Lung (tissue), 11 donors: ENCODE measurements at regions not wholly inside any gene's neighbourhood (a gene's known extent, or its start where the extent isn't known, plus 50 kb on each side); places are given as distances from the start of the nearest gene placed in this dataset.

Experiments used
- ATAC-seq: fragments of 200-7000 bp; cut with Tn5 transposase; one replicate; pipeline ENCODE4 v1.9.1; 2020; ENCODE audit warnings: moderate number of reproducible peaks; ENCODE audit not compliant: insufficient read depth, low FRiP score
- DNase-seq, 3 donors: peaks; one replicate each; pipeline ENCODE4 v3.0.0-alpha.2; 2013 to 2017
- H3K27ac ChIP-seq, 2 donors: one replicate each; pipeline ENCODE4 v1.5.1; 2013; ENCODE audit warnings: mild to moderate bottlenecking in 2 of 2, moderate library complexity in 2 of 2, control low read depth in 1 of 2, inconsistent platforms in 1 of 2, low read depth in 1 of 2, low read length in 1 of 2
- H3K27me3 ChIP-seq, 3 donors: one replicate each; pipeline ENCODE4 v1.5.1; 2013; ENCODE audit warnings: low read length in 2 of 3; ENCODE audit not compliant: control insufficient read depth in 3 of 3, insufficient read depth in 3 of 3
- H3K36me3 ChIP-seq, 4 donors: one replicate each; pipeline ENCODE4 v1.5.1; 2013; ENCODE audit warnings: low read length in 4 of 4, mild to moderate bottlenecking in 1 of 4, moderate library complexity in 1 of 4; ENCODE audit not compliant: control insufficient read depth in 4 of 4, insufficient read depth in 4 of 4
- H3K4me1 ChIP-seq, 5 donors: one replicate each; pipeline ENCODE4 v1.5.1; 2013; ENCODE audit warnings: low read length in 5 of 5, mild to moderate bottlenecking in 2 of 5, moderate library complexity in 1 of 5; ENCODE audit not compliant: control insufficient read depth in 5 of 5, insufficient read depth in 5 of 5
- H3K4me3 ChIP-seq: one replicate; pipeline ENCODE4 v1.5.1; 2013; ENCODE audit warnings: mild to moderate bottlenecking, control low read depth, moderate library complexity
- H3K9ac ChIP-seq, 2 donors: one replicate each; pipeline ENCODE4 v1.5.1; 2013; ENCODE audit warnings: low read length in 2 of 2, control low read depth in 1 of 2; ENCODE audit not compliant: insufficient read depth in 1 of 2
- H3K9me3 ChIP-seq, 4 donors: one replicate each; pipeline ENCODE4 v1.5.1; 2013; ENCODE audit warnings: low read length in 3 of 4, mild to moderate bottlenecking in 1 of 4, moderate library complexity in 1 of 4; ENCODE audit not compliant: control insufficient read depth in 4 of 4, insufficient read depth in 3 of 4
- CTCF ChIP-seq: IDR thresholded peaks from 2 replicates; pipeline ENCODE4 v1.5.1; 2012; ENCODE audit warnings: mild to moderate bottlenecking; ENCODE audit errors: control extremely low read depth, extremely low read depth
- WGBS, 2 donors: extraction: QIAGEN DNeasy Blood & Tissue Kit; methylation state at CpG; one replicate each; pipeline ENCODE4 v1.1.7; 2013; 5-methylcytosine and 5-hydroxymethylcytosine counted together
- donor health status: control.
- donor health status: control.
- donor health status: Bipolar disorder and iron deficiency.
- donor health status: healthy.
- donor health status: DM: yes; HTN: yes; CAD: no.

DNA sequence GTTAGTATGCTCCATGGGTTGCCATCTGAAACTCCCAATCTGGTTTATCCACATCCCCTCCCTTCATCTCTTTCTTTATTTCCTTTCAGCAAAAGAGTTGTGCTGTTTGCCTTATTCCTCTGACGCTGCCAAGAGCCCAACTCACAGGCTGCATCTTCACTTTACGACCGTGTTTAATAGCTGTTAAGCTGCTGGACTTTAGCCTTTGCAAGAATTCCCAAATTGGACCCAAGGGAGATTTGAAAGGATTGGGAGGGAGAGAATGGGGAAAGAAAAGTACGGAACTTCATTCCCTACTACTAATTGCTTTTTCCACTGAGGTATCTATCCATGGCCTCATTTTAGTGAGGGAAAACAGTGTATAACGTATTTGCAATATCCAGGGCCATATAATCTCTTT is 263.4 kb upstream of the MEIS1 start:
- Histone ChIP-seq H3K9ac (no peak overlapping the region), H3K27ac (no peak overlapping the region), H3K36me3 (no peaks in the 10 kb centered on the region), H3K4me1 (peaks cover 0 to 7% (median 0%) of the 10 kb centered on the region in 5 donors), H3K4me3 (no peak overlapping the region), H3K9me3 (no peaks in the 10 kb centered on the region), H3K27me3 (no peaks in the 10 kb centered on the region)
- DNase-seq (no peak), ATAC-seq (no peak)
- no peak for TF ChIP-seq CTCF
- 84 to 86% methylated on average over 5 of the region's 5 CpGs for WGBS, 2 donors

DNA sequence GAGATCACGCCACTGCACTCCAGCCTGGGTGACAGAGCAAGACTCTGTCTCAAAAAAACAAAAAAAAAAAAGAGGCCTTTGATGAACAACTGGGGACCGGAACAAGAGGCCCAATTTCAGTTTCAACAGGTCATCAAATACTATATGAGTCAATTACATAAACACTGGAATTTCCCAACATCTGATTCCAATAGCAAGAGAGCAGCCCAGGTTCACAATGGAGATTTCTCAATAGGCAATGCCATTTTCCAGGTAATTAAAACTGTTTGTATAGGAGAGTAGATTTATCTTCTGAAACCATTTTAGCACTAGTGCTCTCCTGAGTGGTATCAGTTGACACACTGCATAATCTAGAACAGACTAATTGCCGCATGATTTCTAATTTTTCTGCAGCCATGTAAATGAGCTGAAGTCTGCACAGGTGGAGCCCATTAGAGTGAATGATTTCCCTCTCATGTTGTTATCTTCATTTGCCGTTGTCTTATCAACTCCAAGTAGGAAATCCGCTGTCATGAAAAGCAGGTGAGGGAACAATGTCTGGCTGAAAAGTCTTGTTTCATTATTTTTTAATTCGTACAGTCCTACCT is 264.1 kb upstream of the MEIS1 start:
- WGBS, 2 donors = 77 to 80% methylated on average over 6 of the region's 6 CpGs
- peaks cover 0 to 7% (median 0%) of the 10 kb centered on the region in 5 donors for H3K4me1 ChIP-seq
- H3K4me3 ChIP-seq = no peak overlapping the region
- no peaks in the 10 kb centered on the region for H3K27me3 ChIP-seq
- ATAC-seq (no peak), DNase-seq (no peak)
- no peaks in the 10 kb centered on the region for H3K9me3 ChIP-seq
- no peak for TF ChIP-seq CTCF
- H3K36me3 ChIP-seq = no peaks in the 10 kb centered on the region
- no peak overlapping the region for H3K9ac ChIP-seq
- no peak overlapping the region for H3K27ac ChIP-seq

- Histone ChIP-seq H3K27ac (no peak overlapping the region), H3K36me3 (no peaks in the 10 kb centered on the region), H3K9ac (no peak overlapping the region), H3K4me1 (peaks cover 0 to 7% (median 0%) of the 10 kb centered on the region in 5 donors), H3K9me3 (no peaks in the 10 kb centered on the region), H3K27me3 (no peaks in the 10 kb centered on the region), H3K4me3 (no peak overlapping the region)
- ATAC-seq = no peak
- 76 to 86% methylated on average over 3 of the region's 3 CpGs for WGBS, 2 donors
- TF ChIP-seq CTCF = no peak
- no peak for DNase-seq
Observed at GRCh38 chr2:66169076-66169475, 265.8 kb upstream of the MEIS1 start.

DNA sequence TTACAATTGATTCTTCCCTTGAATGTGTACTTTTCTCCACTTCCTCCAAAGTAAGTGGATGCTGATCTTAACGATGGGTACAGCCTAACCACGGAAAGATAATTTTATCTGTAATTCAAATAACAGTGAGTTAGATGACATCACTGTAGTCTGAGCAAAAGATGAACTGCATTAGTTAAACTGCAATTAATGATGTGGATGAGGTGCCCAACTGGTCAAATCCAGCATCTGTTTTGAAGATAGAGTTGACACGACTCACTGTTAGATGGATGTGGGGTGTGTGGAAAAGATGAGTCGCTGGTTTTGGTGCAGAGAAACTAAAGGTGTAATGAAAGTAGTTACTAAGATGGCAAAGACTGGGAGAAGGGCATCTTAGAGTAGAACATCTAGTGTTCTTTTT is 270.5 kb upstream of the MEIS1 start:
- no peaks in the 10 kb centered on the region for H3K36me3 ChIP-seq
- DNase-seq (no peak), ATAC-seq (no peak)
- H3K4me1 ChIP-seq = peaks cover 0 to 7% (median 0%) of the 10 kb centered on the region in 5 donors
- H3K9ac ChIP-seq = no peak overlapping the region
- no peak overlapping the region for H3K4me3 ChIP-seq
- TF ChIP-seq CTCF = no peak
- H3K27ac ChIP-seq = no peak overlapping the region
- H3K27me3 ChIP-seq = no peaks in the 10 kb centered on the region
- no peaks in the 10 kb centered on the region for H3K9me3 ChIP-seq
- WGBS, 2 donors = 84 to 87% methylated on average over 4 of the region's 4 CpGs
